HG02588 (cell line): ENCODE measurements at regions not wholly inside any gene's neighbourhood (a gene's known extent, or its start where the extent isn't known, plus 50 kb on each side); places are given as distances from the start of the nearest gene placed in this dataset.
"Not testable (repeated sequence)": the region's sequence is repeated elsewhere in the genome, so short reads cannot be mapped to it uniquely, and the experiment has no call there.

Experiments used
- ATAC-seq: cut with Tn5 transposase; IDR thresholded peaks from one replicate; pipeline ENCODE4 v1.9.1; 2021; ENCODE audit warnings: mild to moderate bottlenecking, moderate library complexity; ENCODE audit not compliant: unreplicated experiment

DNA sequence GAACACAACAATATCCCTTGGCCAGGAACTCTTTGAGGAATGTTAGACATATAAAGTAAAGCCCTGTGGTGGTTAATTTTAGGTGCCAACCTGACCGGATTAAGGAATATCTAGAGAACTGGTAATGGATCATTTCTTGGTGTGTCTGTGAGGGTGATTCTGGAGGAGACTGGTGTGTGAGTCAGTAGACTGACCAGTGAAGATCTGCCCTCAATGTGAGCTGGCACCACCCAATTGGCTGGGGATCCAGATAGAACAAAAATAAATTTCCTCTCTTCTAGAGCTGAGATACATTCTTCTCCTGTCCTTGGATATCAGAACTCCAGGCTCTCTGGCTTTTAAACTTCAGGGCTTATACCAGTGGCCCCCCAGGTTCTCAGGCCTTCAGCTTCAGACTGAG lies 56.2 kb upstream of the TNPO1 start:
- ATAC-seq = no peak

DNA sequence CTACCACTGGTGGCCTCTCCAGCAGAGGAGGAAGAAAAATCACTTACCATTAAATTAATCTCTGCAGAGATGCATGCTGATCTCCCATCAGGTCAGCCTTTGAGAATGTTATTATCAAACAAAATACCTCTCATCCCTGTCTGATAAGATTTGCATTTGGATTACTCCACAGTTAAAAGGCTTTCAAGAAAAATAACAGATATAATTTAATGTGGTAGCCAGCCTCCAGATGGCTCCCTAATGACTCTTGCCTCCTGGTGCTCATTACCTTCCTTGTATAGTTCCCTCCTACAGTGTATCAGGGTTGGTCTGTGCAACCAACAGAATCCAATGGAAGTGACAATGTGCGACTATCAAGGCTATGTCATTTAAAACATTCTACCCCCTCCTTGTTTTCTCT lies 63.6 kb upstream of the TNPO1 start:
- ATAC-seq = no peak

DNA sequence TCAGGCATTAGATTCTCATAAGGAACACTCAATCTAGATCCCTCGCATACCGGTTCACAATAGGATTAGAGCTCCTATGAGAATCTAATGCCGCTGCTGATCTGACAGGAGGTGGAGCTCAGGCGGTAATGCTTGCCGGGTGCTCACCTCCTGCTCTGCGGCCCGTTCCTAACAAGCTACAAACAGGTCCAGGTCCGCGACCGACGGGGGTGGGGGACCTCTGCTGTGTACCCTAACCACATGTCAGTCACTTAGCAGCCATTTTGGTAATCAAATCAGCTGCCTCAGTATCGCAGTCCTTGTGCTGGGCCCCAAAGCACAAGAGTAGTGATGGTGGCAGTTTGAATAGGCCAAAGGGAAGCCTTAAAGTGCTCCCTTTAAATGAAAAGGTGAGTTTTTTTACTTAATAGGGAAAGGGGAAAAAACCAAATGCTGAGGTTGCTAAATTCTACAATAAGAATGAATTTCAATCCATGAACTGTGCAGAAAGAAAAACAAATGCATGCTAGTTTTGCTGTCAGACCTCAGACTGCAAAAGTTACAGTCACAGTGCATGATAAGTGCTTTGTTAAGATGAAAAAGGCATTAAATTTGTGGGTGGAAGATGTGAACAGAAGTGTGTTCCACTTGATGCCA lies 67.0 kb upstream of the TNPO1 start:
- no peak for ATAC-seq

DNA sequence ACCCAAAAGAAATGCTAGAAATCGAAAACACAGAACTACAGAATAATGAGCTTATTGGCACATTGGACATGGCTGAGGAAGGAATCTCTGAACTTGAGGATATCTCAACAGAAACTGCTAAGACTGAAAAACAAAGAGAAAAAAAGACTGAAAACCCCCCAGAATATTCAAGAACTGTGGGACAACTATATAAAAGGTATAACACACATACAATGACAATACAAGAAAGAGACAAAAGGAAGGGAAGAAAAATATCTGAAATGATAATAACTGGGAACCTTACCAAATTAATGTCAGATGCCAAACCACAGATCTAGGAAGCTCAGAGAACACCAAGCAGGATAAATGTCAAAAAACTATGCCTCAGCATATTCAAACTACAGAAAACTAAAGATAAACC lies 68.6 kb upstream of the TNPO1 start:
- no peak for ATAC-seq

DNA sequence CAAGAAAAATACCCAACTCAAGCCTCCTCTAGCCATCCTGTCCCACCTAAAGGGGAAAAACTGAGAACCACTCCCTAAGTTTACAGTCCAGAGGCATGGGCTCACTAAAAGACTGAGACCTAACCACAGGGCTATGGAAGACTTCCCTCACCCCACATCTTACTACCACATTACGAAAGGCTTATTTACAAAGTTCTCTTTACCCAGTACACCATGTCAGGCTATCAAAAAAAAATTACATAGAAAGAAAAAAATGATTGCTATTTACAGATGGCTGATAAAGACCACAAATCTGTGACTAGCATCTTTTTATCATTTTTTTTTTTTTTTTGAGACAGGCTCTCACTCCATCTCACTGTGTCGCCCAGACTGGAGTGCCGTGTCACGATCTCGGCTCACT lies 69.7 kb upstream of the TNPO1 start:
- no peak for ATAC-seq

DNA sequence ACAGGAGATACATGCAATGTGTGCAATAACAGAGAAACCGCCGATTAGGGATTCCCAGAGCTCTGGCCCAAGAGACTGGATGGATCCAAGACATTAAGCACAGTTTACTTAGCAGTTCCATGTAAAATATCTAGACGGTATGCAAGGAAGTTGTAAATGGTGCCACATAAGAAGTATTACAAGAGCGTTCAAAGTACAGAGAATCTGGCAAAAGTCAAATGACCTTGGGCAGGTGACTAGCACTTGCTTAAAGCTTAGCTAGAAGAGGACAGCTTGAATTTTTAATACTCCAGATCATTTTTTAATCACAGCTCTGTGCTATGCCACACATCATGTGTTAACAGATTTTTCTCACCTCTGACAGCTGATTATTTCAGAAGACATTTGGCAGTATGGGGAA lies 72.3 kb upstream of the TNPO1 start:
- no peak for ATAC-seq

DNA sequence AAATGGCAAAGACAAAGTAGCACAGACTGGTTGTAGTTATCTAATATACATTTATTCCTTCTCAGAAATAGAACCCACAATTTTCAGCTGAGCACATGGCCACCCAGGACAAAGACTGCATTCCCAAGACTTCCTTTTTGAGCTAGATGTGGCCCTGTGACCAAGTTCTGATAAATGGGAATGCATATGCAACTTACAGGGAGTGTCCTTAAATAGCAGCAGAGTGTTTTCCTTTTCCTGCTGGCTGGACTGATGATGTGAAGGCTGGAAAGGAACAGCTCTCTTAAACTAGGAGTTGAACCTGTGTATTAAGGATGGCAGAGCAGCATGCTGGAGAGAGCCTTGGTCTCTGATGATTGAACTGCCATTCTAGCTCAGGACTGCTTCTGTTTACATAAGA lies 74.7 kb upstream of the TNPO1 start:
- no peak for ATAC-seq

DNA sequence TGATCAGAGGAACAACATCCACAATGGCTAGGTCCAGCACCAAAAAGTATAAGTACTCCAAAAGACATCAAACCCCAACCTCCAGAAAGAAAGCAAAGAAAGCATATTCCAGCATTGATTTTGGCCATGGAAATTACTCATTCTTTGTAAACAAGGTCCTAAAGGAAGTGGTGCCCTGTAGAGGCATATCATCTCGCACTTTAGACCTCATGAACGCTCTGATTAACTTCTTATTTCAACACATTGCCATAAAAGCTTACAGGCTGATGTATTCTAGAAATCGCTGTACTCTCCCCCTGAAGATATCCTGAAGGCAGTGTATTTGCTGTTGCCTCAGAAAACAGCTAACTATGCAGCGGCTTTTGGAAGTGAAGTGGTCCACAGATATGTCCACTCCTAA lies 82.7 kb upstream of the TNPO1 start:
- ATAC-seq = no peak

DNA sequence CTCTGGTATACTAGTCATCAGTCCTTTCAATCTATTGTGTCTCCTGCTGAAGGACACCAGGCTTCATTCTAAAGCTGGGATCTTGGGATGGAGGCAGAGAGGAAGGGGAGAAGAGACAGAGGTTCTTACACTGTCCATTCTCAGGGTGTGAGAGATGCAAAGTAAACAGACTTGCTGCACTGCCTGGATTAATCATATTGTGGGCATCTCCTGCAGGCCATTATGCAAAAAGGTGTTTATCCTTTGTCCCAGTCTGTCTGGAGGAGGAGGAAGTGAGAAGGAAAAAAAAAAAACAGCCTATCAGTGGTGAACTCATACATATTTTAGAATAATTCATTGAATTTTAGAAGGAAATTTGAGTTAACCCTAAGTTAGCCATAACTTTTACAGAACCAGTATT lies 92.9 kb upstream of the TNPO1 start:
- no peak for ATAC-seq

DNA sequence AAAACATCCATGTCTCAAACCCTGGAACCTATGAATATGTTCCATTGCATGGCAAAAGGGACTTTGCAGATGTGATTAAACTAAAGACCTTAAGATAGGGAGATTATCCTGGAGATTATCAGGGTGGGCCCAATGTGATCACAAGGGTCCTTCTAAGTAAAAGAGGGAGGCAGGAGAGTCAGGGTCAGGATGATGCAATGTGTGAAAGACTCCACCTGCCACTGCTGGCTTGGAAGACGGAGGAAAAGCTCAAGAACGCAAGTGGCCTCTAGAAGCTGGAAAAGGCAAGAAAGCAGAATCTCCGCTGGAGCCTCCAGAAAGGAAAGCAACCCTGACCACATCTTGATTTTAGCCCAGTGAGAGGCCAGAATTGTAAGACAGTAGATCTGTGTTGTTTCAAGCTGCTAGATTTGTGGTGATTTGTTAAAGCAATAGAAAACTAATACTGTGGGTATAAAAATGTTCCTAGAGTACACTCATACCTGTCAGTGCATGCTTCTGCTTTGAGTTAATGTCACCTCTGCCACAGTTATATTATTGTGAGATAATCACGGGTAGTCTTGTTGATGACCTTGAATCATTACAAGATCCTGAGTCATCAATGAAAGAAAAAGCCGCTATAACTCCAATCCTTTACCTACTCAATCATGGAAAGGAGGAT lies 93.5 kb upstream of the TNPO1 start:
- ATAC-seq = no peak

DNA sequence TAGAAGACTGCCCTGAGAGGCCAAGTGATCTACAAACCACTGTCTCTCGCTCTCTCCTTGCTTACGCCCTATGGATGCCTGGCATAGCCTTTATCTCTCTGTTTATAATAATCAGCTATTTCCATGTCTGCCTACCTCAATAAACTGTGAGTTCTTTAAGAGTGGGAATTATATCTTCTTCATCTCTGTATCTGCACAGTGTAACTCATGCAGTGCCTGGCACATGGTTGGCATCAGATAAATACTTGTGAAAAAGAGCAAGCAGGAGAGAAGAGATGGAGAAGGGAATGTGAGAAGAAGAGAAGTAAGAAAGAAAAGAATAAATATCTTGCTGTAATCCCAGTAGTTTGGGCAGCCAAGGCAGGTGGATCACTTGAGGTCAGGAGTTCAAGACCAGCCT lies 94.6 kb upstream of the TNPO1 start:
- no peak for ATAC-seq

DNA sequence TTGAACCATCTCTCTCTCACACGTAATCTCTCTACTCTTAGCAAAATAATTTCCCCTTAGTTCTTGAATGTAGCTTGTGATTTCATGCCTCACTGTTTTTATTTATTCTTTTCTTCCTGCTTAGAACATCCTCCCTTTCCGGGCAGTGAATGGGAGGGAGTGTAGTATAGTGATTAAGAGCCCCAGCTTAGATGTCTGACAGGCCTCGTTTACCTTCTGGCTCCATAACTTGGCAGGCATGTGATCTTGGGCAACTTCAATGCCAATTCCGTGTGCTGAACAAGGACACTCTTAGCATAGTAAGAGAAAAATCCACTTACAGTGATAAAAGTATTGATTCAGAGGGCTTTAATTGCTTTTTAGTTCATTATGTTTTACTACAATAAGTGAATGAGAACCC lies 96.3 kb upstream of the TNPO1 start:
- ATAC-seq = no peak

DNA sequence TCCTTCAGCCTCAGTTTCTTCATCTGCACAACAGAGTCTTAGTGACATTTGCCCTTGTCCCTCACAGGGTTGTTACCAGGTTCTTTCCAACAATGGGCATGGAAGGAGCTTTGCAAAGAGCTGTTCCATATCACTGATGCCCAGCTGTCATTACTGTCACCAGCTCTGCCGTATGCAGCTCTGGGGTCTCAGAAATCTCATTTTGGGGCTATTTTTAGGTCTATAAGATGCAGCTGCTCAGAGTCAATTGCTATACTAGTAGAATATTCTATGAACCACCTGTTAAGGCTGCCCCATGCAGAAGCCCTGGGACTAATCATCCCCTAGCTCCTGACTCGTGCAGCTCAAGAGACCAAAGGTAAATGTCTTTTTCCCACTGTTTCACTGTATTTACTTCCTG lies 105.1 kb upstream of the TNPO1 start:
- no peak for ATAC-seq

DNA sequence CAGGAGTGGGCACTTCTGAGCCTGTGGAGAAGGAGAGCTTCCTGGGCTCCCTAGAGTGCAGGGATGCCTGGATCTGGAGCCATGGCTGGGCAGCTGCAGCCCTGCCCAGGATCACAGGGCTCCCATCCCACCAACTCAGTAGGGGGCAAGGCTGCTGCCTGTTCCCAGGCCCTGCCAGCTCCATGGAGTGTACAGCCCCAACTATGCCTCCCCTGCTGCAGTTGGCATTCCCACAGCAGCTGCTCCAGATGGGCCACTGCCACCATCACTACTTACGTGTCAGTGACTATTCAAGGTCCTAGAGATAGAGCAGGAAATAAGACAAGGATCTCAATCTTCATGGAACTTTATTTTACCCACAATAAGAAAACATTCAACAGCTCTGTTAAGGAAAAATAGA lies 107.1 kb upstream of the TNPO1 start:
- no peak for ATAC-seq

DNA sequence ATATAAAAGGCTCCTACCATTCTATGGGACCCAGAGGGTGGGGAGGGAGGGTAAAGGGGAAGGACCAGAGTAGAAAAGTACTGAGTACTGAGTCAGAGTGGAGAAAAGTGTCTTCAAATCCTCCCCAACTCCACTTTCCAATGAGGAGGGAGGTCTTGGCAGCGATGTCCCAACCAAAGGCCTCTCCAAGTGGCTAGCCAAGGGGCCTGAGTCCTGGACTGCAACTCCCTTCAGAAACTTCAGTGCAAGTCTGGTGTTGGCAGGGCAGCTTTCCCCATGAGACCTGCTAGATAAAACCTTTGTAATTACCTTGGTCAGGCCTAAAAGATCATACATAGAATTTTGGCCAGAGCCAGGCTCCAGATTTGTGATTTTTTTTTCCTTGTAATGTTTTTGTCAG lies 111.3 kb upstream of the TNPO1 start:
- ATAC-seq = no peak

DNA sequence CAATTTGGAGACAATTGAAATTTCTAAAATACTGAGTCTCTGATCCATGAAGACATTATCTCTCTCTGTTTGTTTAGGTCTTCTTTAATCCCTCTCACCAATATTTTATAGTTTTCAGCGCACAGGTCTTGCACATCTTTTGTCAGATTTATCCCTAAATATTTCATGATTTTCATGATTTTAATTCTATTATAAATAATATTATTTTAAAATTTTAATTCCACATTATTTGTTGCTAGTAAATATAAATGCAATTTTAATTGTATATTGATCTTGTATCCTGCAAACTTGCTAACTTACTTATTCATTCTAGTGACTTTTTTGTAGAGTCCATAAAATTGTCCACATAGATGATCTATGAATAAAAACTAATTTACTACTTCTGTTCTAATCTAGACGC lies 112.6 kb upstream of the TNPO1 start:
- ATAC-seq = no peak

DNA sequence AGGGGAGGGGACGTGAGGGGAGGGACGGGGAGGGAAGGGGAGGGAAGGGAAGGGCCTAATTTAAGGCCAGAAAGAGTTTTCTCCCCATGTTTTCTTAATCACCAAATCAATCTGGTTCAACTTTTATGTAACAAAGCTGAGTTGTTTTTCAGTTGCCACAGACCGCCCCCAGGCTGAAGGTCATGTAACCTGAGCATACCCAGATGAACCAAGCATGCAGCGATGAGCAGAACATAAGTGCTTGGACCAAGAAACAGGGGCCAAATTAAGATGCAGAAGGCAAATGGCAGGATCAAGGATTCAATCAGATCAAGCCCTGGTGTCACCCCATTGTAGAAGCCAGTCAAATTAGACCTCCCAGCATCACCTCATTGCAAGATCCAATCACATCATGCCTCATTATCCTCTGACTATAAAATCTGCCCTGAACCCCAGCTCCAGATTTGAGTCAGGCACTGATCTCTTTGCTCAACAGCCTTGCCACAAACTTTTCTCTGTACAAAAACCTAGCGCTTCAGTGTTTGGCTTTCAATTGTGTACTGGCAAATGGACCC lies 113.5 kb upstream of the TNPO1 start:
- no peak for ATAC-seq

DNA sequence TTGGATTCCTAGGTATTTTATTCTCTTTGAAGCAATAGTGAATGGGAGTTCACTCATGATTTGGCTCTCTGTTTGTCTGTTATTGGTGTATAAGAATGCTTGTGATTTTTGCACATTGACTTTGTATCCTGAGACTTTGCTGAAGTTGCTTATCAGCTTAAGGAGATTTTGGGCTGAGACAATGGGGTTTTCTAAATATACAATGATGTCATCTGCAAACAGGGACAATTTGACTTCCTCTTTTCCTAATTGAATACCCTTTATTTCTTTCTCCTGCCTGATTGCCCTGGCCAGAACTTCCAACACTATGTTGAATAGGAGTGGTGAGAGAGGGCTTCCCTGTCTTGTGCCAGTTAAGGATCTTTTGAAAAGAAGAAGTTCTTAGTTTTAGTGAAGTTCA lies 114.4 kb upstream of the TNPO1 start:
- not testable (repeated sequence) for ATAC-seq

DNA sequence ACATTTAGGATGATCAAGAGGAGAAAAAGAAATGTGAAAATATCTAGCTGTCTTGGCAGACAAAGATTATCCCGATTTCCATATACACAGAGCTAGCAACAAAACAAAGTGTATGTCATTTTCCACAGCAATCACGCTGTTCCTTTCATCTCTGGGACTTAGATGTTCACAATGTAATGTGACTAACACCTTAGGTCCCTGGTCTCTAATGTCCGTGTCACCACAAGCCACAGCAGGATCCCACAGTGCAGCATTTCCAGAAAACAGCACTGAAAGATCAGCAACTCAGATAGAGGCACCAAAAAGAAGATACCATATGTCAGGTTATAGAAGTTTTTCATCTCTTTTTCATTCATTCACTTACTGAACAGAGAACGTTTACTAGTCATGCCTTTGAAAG lies 118.0 kb upstream of the TNPO1 start:
- ATAC-seq = no peak

DNA sequence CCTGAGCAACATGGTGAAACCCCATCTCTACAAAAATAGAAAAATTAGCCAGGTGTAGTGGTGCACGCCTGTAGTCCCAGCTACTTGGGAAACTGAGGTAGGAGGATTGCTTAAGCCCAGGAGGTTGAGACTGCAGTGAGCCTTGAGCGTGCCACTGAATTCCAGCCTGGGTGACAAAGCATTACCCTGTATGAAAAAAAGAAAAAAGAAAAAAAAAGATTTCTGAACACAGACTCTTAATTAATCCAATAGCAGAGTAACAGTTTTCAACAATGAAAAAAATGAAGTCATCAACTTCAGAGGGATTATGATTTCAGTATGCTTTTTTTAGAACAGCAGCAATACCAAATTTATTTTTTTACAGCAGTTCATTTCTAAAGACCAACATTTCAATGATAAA lies 118.8 kb upstream of the TNPO1 start:
- no peak for ATAC-seq

DNA sequence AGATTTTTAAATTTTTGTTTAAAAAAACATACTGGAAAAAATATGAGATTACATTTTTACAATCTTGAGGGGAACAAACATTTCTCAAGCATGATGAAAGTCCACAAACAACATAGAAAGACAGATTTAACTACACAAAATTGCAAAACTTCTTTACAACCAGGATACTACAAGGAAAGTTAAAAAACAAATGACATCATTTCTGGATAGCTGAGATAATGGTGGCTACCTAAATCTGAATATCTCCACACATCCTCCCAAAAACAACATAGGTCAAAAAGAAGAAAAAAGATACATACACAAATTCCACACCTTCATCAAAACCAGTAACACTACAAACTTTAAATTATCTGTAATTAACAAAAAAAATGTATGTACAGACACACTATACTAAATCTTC lies 120.8 kb upstream of the TNPO1 start:
- ATAC-seq = no peak

DNA sequence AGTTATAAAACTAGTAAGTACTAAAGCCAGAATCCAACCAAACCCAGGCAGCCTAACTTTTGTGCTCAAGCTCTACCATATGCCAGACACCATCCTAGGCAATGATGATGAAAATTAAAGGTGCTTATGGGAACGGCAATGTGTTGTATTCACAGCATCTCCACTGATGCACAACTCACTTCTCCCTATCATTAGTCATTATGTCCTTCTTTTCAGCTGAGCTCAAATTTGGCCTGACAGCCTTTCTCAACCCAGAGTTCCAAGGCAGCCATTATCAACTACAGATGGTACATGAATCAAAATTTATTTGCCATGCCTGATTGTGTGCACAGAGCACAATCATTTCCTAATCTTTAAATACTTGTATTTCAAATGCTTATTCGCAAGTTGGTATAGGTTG lies 121.6 kb upstream of the TNPO1 start:
- ATAC-seq = no peak
